Cardiac muscle cell (in vitro differentiated cells and primary cell): ENCODE measurements at regions not wholly inside any gene's neighbourhood (a gene's known extent, or its start where the extent isn't known, plus 50 kb on each side); places are given as distances from the start of the nearest gene placed in this dataset.
"Not testable (repeated sequence)": the region's sequence is repeated elsewhere in the genome, so short reads cannot be mapped to it uniquely, and the experiment has no call there.

ENCODE experiments used
- DNase-seq, 2 donors: peaks; one replicate each; pipeline versions ENCODE4 v3.0.0 to v3.0.0-alpha.2; 2010 to 2017; ENCODE audit warnings: low read depth in 1 of 2, low spot score in 1 of 2
- H3K27ac ChIP-seq: fragments of 200-600 bp; sonication (generic); 2 replicates; pipeline ENCODE4 v1.5.1; 2016
- H3K27me3 ChIP-seq: fragments of 200-600 bp; sonication (generic); 2 replicates; pipeline ENCODE4 v1.6.0; 2016; ENCODE audit warnings: control low read depth
- H3K36me3 ChIP-seq: fragments of 200-600 bp; sonication (generic); 2 replicates; pipeline ENCODE4 v1.5.1; 2016; ENCODE audit warnings: control low read depth
- H3K4me1 ChIP-seq: fragments of 200-600 bp; sonication (generic); 2 replicates; pipeline ENCODE4 v1.8.1; 2017; ENCODE audit warnings: low read depth, mild to moderate bottlenecking, mixed run types
- H3K4me3 ChIP-seq: fragments of 200-600 bp; sonication (generic); 2 replicates; pipeline ENCODE4 v1.5.1; 2016; ENCODE audit warnings: mild to moderate bottlenecking
- H3K9me3 ChIP-seq: fragments of 200-600 bp; sonication (generic); 2 replicates; pipeline ENCODE4 v1.5.1; 2017; ENCODE audit warnings: low read depth, mild to moderate bottlenecking, control low read depth
- TF ChIP-seq, protein P1 (sequence below): IDR thresholded peaks from 2 replicates; pipeline ENCODE4 v1.5.1; 2012; ENCODE audit warnings: low read depth, mild to moderate bottlenecking, low read length

- Histone ChIP-seq H3K27me3 (no peaks in the 10 kb centered on the region), H3K9me3 (no peaks in the 10 kb centered on the region), H3K4me1 (peaks cover 8% of the 10 kb centered on the region), H3K27ac (no peak overlapping the region), H3K4me3 (no peak overlapping the region), H3K36me3 (no peaks in the 10 kb centered on the region)
- peak; percentile 9 to 71 for DNase-seq
- TF ChIP-seq, protein P1, sequence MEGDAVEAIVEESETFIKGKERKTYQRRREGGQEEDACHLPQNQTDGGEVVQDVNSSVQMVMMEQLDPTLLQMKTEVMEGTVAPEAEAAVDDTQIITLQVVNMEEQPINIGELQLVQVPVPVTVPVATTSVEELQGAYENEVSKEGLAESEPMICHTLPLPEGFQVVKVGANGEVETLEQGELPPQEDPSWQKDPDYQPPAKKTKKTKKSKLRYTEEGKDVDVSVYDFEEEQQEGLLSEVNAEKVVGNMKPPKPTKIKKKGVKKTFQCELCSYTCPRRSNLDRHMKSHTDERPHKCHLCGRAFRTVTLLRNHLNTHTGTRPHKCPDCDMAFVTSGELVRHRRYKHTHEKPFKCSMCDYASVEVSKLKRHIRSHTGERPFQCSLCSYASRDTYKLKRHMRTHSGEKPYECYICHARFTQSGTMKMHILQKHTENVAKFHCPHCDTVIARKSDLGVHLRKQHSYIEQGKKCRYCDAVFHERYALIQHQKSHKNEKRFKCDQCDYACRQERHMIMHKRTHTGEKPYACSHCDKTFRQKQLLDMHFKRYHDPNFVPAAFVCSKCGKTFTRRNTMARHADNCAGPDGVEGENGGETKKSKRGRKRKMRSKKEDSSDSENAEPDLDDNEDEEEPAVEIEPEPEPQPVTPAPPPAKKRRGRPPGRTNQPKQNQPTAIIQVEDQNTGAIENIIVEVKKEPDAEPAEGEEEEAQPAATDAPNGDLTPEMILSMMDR = no peak
Measured at GRCh38 chr13:50485979-50486935, 357.2 kb downstream of the DLEU7 start.

- TF ChIP-seq, protein P1 = no peak
- H3K4me3 ChIP-seq = no peak overlapping the region
- DNase-seq = no peak
- no peaks in the 10 kb centered on the region for H3K27me3 ChIP-seq
- no peaks in the 10 kb centered on the region for H3K9me3 ChIP-seq
- H3K27ac ChIP-seq = no peak overlapping the region
- no peaks in the 10 kb centered on the region for H3K36me3 ChIP-seq
- H3K4me1 ChIP-seq = no peaks in the 10 kb centered on the region
Measured at GRCh38 chr13:50493683-50494082, 349.8 kb downstream of the DLEU7 start.

GRCh38 chr13:50494138-50494537 is 349.4 kb downstream of the DLEU7 start:
- H3K4me1 ChIP-seq = no peaks in the 10 kb centered on the region
- H3K27ac ChIP-seq = no peak overlapping the region
- TF ChIP-seq, protein P1 = no peak
- H3K36me3 ChIP-seq = no peaks in the 10 kb centered on the region
- no peaks in the 10 kb centered on the region for H3K9me3 ChIP-seq
- H3K27me3 ChIP-seq = no peaks in the 10 kb centered on the region
- H3K4me3 ChIP-seq = no peak overlapping the region
- no peak for DNase-seq

GRCh38 chr13:50503212-50503611 is 340.3 kb downstream of the DLEU7 start:
- not testable (repeated sequence) for DNase-seq, H3K27ac ChIP-seq, H3K36me3 ChIP-seq, H3K4me1 ChIP-seq, H3K27me3 ChIP-seq, H3K4me3 ChIP-seq, H3K9me3 ChIP-seq

GRCh38 chr13:50509167-50509566 is 334.3 kb downstream of the DLEU7 start:
- peaks cover 9% of the 10 kb centered on the region for H3K4me1 ChIP-seq
- no peak overlapping the region for H3K27ac ChIP-seq
- no peaks in the 10 kb centered on the region for H3K9me3 ChIP-seq
- H3K36me3 ChIP-seq = no peaks in the 10 kb centered on the region
- H3K4me3 ChIP-seq = no peak overlapping the region
- TF ChIP-seq, protein P1 = no peak
- no peak for DNase-seq
- H3K27me3 ChIP-seq = no peaks in the 10 kb centered on the region

GRCh38 chr13:50509771-50510441 is 333.6 kb downstream of the DLEU7 start:
- H3K27me3 ChIP-seq = no peaks in the 10 kb centered on the region
- peak in 1 of 2 donors; percentile 29 for DNase-seq
- TF ChIP-seq, protein P1 = no peak

DNA sequence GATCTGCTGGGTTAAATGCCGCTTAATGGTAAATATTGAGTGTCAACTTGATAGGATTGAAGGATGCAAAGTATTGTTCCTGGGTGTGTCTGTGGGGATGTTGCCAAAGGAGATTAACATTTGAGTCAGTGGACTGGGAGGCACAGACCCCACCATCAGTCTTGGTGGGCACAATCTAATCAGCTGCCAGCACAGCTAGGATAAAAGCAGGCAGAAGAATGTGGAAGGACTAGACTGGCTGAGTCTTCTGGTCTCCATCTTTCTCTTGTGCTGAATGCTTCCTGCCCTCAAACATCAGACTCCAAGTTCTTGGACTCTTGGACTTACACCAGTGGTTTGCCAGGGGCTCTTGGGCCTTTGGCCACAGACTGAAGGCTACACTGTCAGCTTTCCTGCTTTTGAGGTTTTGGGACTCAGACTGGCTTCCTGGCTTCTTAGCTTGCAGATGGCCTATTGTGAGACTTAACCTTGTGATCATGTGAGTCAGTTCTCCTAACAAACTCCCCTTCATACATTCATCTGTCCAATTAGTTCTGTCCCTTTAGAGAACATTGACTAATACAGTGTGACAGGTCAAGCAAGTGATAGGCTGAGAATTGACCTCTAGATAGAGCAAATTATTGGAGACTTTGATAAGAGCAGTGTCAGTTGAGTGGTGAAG is 332.5 kb downstream of the DLEU7 start:
- H3K27ac ChIP-seq, H3K4me3 ChIP-seq, H3K9me3 ChIP-seq, H3K27me3 ChIP-seq, DNase-seq, H3K36me3 ChIP-seq, H3K4me1 ChIP-seq: not testable (repeated sequence)

More at GRCh38 chr13:50509771-50510441, 333.6 kb downstream of the DLEU7 start:
- H3K9me3 ChIP-seq = no peaks in the 10 kb centered on the region
- no peak overlapping the region for H3K4me3 ChIP-seq
- H3K4me1 ChIP-seq = peaks cover 9% of the 10 kb centered on the region
- H3K36me3 ChIP-seq = no peaks in the 10 kb centered on the region
- H3K27ac ChIP-seq = no peak overlapping the region
